GM23248 (cell line): ENCODE measurements at regions not wholly inside any gene's neighbourhood (a gene's known extent, or its start where the extent isn't known, plus 50 kb on each side); places are given as distances from the start of the nearest gene placed in this dataset.

Experiments
- EZH2 ChIP-seq: fragments of 200-600 bp; sonication (generic); IDR thresholded peaks from 2 replicates; pipeline ENCODE4 v1.6.1; 2018; ENCODE audit warnings: antibody characterized with exemption, mild to moderate bottlenecking; ENCODE audit not compliant: insufficient read depth, poor library complexity, severe bottlenecking
- EZH2phosphoT487 ChIP-seq: fragments of 200-600 bp; sonication (generic); IDR thresholded peaks from 2 replicates; pipeline ENCODE4 v1.6.1; 2018; ENCODE audit warnings: antibody characterized with exemption, moderate library complexity, mild to moderate bottlenecking, low read depth; ENCODE audit not compliant: insufficient read depth

GRCh38 chr11:21659961-21660360 is 532.9 kb upstream of the ANO5 start:
- TF ChIP-seq EZH2phosphoT487 (no peak), EZH2 (no peak)
